ENCODE measurements at regions not wholly inside any gene's neighbourhood (a gene's known extent, or its start where the extent isn't known, plus 50 kb on each side); places are given as distances from the start of the nearest gene placed in this dataset.
"Not testable (repeated sequence)": the region's sequence is repeated elsewhere in the genome, so short reads cannot be mapped to it uniquely, and the experiment has no call there.

GRCh38 chr3:28139967-28140634 lies 101.3 kb upstream of the CMC1 start:
- DNase-seq (ENCODE audit: low read depth in 2 of 2) = no peak

GRCh38 chr3:28140664-28141063 lies 100.8 kb upstream of the CMC1 start:
- DNase-seq (ENCODE audit: low read depth in 2 of 2) = no peak

GRCh38 chr3:28149960-28150359 lies 91.5 kb upstream of the CMC1 start:
- DNase-seq (ENCODE audit: low read depth in 2 of 2) = no peak

- no peak for DNase-seq (ENCODE audit: low read depth in 2 of 2)
Observed at GRCh38 chr3:28150465-28151206, 90.8 kb upstream of the CMC1 start.

- no peak for DNase-seq (ENCODE audit: low read depth in 2 of 2)
Observed at GRCh38 chr3:28151207-28151550, 90.2 kb upstream of the CMC1 start.

GRCh38 chr3:28151608-28152228 lies 89.7 kb upstream of the CMC1 start:
- no peak for DNase-seq (ENCODE audit: low read depth in 2 of 2)

GRCh38 chr3:28155631-28156030 lies 85.8 kb upstream of the CMC1 start:
- no peak for DNase-seq (ENCODE audit: low read depth in 2 of 2)

GRCh38 chr3:28156599-28156998 lies 84.8 kb upstream of the CMC1 start:
- DNase-seq (ENCODE audit: low read depth in 2 of 2) = not testable (repeated sequence)

- DNase-seq (ENCODE audit: low read depth in 2 of 2) = no peak
Observed at GRCh38 chr3:28171962-28172361, 69.5 kb upstream of the CMC1 start.

GRCh38 chr3:28172748-28173147 lies 68.7 kb upstream of the CMC1 start:
- DNase-seq (ENCODE audit: low read depth in 2 of 2) = no peak

GRCh38 chr3:28173836-28174235 lies 67.6 kb upstream of the CMC1 start:
- DNase-seq (ENCODE audit: low read depth in 2 of 2) = no peak

- no peak for DNase-seq (ENCODE audit: low read depth in 2 of 2)
Observed at GRCh38 chr3:28186748-28187147, 54.7 kb upstream of the CMC1 start.

GRCh38 chr3:28188686-28189085 lies 52.7 kb upstream of the CMC1 start:
- DNase-seq (ENCODE audit: low read depth in 2 of 2) = no peak

GRCh38 chr3:28191363-28191762 lies 50.1 kb upstream of the CMC1 start:
- DNase-seq (ENCODE audit: low read depth in 2 of 2) = no peak

Data from stimulated activated CD4-positive, alpha-beta T cell treated with anti-CD3 and anti-CD28 coated beads, Interleukin-1b, Interleukin-23, amount 100 ng/mL, for 1 hour (primary cell).